Loucy (cell line): ENCODE measurements at regions not wholly inside any gene's neighbourhood (a gene's known extent, or its start where the extent isn't known, plus 50 kb on each side); places are given as distances from the start of the nearest gene placed in this dataset.

ENCODE experiments used
- H2AFZ ChIP-seq: fragments of 200-600 bp; sonication (generic); 2 replicates; pipeline ENCODE4 v1.6.0; 2016; ENCODE audit warnings: antibody characterized with exemption, mild to moderate bottlenecking, low read length, moderate library complexity
- H3F3A ChIP-seq: fragments of 200-600 bp; 2 replicates; pipeline ENCODE4 v1.6.0; 2016; ENCODE audit warnings: antibody characterized with exemption, low read depth, mild to moderate bottlenecking
- H3K27me3 ChIP-seq: fragments of 200-600 bp; sonication (generic); 2 replicates; pipeline ENCODE4 v1.6.1; 2014; ENCODE audit warnings: low read length, mild to moderate bottlenecking; ENCODE audit not compliant: insufficient read depth, poor library complexity, severe bottlenecking
- H3K36me3 ChIP-seq: fragments of 200-600 bp; sonication (generic); 2 replicates; pipeline ENCODE4 v1.6.1; 2016; ENCODE audit warnings: low read length; ENCODE audit not compliant: insufficient read depth
- H3K4me1 ChIP-seq: fragments of 200-600 bp; sonication (generic); 2 replicates; pipeline ENCODE4 v1.5.1; 2014; ENCODE audit warnings: low read length, mild to moderate bottlenecking; ENCODE audit not compliant: insufficient read depth, poor library complexity, severe bottlenecking
- H3K4me2 ChIP-seq: fragments of 200-600 bp; sonication (generic); 2 replicates; pipeline ENCODE4 v1.6.0; 2014; ENCODE audit warnings: antibody characterized with exemption, low read length, low read depth, mild to moderate bottlenecking; ENCODE audit not compliant: poor library complexity, severe bottlenecking
- H3K4me3 ChIP-seq: fragments of 200-600 bp; sonication (generic); 2 replicates; pipeline ENCODE4 v1.5.1; 2014; ENCODE audit warnings: low read length, mild to moderate bottlenecking, mixed read lengths; ENCODE audit not compliant: poor library complexity, severe bottlenecking
- H3K79me2 ChIP-seq: fragments of 200-600 bp; sonication (generic); 2 replicates; pipeline ENCODE4 v1.6.1; 2014; ENCODE audit warnings: low read length; ENCODE audit not compliant: insufficient read depth
- H3K9ac ChIP-seq: fragments of 200-600 bp; sonication (generic); 2 replicates; pipeline ENCODE4 v1.6.0; 2014; ENCODE audit warnings: mild to moderate bottlenecking, low read depth, low read length, moderate library complexity; ENCODE audit not compliant: poor library complexity, severe bottlenecking
- H3K9me2 ChIP-seq: fragments of 200-600 bp; sonication (generic); replicated peaks from 2 replicates; pipeline ENCODE4 v1.6.1; 2016; ENCODE audit warnings: low read depth, low read length, mixed read lengths
- H3K9me3 ChIP-seq: fragments of 200-600 bp; sonication (generic); 2 replicates; pipeline ENCODE4 v1.6.1; 2014; ENCODE audit warnings: mild to moderate bottlenecking, antibody characterized with exemption, low read length, low read depth; ENCODE audit not compliant: insufficient read depth
- H4K20me1 ChIP-seq: fragments of 200-600 bp; sonication (generic); 2 replicates; pipeline ENCODE4 v1.6.0; 2014; ENCODE audit warnings: antibody characterized with exemption, low read length, mild to moderate bottlenecking; ENCODE audit not compliant: insufficient read depth, poor library complexity, severe bottlenecking
- EZH2phosphoT487 ChIP-seq: fragments of 200-600 bp; IDR thresholded peaks from 2 replicates; pipeline ENCODE4 v1.6.1; 2018; ENCODE audit warnings: antibody characterized with exemption, mild to moderate bottlenecking, moderate library complexity, borderline replicate concordance
- TF ChIP-seq, protein P1 (sequence below): fragments of 200-600 bp; sonication (generic); conservative IDR thresholded peaks from 2 replicates; pipeline ENCODE4 v1.5.1; 2014; ENCODE audit warnings: mild to moderate bottlenecking, antibody characterized with exemption, low read length

DNA sequence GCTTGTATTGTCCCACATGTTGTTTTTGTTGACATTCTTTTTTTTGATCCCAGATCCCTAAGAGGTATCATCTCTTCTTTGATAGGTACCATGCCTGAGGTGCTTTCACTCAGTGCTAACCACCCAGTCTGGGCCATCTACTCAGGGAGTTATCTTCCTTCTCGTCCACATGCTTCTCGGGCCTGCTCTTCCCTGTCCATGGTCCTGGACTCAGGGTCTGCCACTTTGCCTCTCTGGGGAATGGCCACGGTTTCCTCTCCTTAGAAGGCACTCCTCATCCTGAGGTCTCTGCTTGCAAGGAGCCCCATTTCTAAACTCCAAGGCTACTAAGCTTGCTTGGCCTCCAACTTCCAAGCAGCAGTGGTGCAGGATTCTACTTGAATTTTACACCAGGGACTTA, 227.0 kb upstream of the NCAM1 start:
- Histone ChIP-seq H3K36me3 (no peaks in the 10 kb centered on the region), H4K20me1 (no peaks in the 10 kb centered on the region), H3K79me2 (no peaks in the 10 kb centered on the region), H2AFZ (no peak overlapping the region), H3K4me1 (no peaks in the 10 kb centered on the region), H3K4me2 (no peak overlapping the region), H3K27me3 (no peaks in the 10 kb centered on the region), H3K9ac (no peak overlapping the region), H3K9me2 (no peaks in the 10 kb centered on the region), H3F3A (no peaks in the 10 kb centered on the region), H3K4me3 (no peak overlapping the region), H3K9me3 (no peaks in the 10 kb centered on the region)
- no peak for TF ChIP-seq EZH2phosphoT487
- TF ChIP-seq, protein P1, sequence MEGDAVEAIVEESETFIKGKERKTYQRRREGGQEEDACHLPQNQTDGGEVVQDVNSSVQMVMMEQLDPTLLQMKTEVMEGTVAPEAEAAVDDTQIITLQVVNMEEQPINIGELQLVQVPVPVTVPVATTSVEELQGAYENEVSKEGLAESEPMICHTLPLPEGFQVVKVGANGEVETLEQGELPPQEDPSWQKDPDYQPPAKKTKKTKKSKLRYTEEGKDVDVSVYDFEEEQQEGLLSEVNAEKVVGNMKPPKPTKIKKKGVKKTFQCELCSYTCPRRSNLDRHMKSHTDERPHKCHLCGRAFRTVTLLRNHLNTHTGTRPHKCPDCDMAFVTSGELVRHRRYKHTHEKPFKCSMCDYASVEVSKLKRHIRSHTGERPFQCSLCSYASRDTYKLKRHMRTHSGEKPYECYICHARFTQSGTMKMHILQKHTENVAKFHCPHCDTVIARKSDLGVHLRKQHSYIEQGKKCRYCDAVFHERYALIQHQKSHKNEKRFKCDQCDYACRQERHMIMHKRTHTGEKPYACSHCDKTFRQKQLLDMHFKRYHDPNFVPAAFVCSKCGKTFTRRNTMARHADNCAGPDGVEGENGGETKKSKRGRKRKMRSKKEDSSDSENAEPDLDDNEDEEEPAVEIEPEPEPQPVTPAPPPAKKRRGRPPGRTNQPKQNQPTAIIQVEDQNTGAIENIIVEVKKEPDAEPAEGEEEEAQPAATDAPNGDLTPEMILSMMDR = no peak

DNA sequence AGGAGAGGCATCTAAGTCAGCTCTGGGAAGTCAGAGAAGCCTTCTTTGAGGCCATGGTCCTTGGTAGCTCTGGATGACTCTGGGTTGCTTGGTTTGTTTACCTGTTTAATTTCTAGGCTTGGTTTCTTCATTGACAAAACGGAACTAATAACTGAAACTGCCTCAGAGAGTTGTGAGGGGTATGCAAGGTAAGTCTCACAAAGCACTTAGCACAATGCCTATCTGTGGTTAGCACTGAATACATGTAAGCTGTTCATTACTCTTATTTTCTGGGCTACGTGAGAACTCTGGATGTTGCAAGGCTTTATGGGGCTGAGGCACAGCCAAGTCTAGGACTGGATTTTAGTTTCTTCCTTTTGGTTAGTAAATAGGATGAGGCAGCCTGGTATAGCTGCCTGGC, 225.8 kb upstream of the NCAM1 start:
- Histone ChIP-seq H3K4me2 (no peak overlapping the region), H3F3A (no peaks in the 10 kb centered on the region), H3K9ac (no peak overlapping the region), H3K4me1 (no peaks in the 10 kb centered on the region), H3K79me2 (no peaks in the 10 kb centered on the region), H3K27me3 (no peaks in the 10 kb centered on the region), H3K4me3 (no peak overlapping the region), H3K36me3 (no peaks in the 10 kb centered on the region), H4K20me1 (no peaks in the 10 kb centered on the region), H2AFZ (no peak overlapping the region), H3K9me3 (no peaks in the 10 kb centered on the region), H3K9me2 (no peaks in the 10 kb centered on the region)
- TF ChIP-seq, protein P1 = no peak
- no peak for TF ChIP-seq EZH2phosphoT487

DNA sequence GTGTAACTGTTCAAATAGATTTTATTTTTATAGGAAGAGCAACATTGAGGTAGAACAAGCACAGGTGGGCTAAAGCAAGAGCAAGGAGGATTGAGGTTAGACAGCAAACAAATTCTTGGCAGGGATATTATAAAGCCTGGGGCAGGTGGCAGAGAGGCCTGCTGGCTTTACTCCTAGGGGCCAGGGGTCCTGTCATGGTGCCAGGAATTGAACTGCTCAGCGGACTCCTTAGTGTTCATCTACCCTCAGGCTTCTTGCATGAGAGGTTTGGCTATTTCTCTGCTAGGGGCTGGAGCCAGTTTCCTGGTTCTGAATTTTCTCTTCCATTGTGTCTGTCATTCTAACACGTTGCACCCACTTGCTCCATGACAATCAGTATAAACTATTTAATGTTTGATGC, 217.2 kb upstream of the NCAM1 start:
- no peaks in the 10 kb centered on the region for H3K79me2 ChIP-seq
- no peaks in the 10 kb centered on the region for H3K27me3 ChIP-seq

More for the DNA sequence above, 217.2 kb upstream of the NCAM1 start:
- Histone ChIP-seq H3K4me1 (no peaks in the 10 kb centered on the region), H3K36me3 (no peaks in the 10 kb centered on the region), H3K4me3 (no peak overlapping the region), H3K9ac (no peak overlapping the region), H2AFZ (no peak overlapping the region), H3K9me3 (no peaks in the 10 kb centered on the region), H3K9me2 (no peaks in the 10 kb centered on the region), H4K20me1 (no peaks in the 10 kb centered on the region), H3F3A (no peaks in the 10 kb centered on the region), H3K4me2 (no peak overlapping the region)
- TF ChIP-seq, protein P1 = no peak
- TF ChIP-seq EZH2phosphoT487 = no peak
